ENCODE measurements at regions not wholly inside any gene's neighbourhood (a gene's known extent, or its start where the extent isn't known, plus 50 kb on each side); places are given as distances from the start of the nearest gene placed in this dataset.

DNA sequence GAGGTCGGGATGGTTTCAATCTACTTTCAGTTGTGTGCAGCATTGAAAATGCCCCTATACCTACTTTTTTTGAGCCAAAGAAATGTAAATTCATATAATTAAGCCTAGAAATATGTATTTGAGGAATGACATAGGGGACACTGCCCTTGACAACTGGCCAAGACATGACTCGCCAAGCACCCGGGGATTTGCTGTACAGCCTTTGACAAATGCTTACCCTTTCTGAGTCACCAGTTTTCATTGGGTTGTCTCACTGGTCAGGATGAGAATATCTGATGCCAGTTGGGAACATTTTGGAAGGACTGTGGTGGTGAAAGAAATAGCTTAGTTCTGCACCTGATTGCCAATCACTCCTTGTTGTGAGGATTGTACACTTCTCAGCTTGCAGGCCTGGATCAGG is 166.8 kb upstream of the HABP2 start:
- no peaks in the 10 kb centered on the region for H3K9me3 ChIP-seq (ENCODE audit: control insufficient read depth in 2 of 2, insufficient read depth in 1 of 2, low read length in 1 of 2)
- H3K36me3 ChIP-seq (ENCODE audit: control insufficient read depth in 2 of 2, insufficient read depth in 2 of 2, low read length in 1 of 2) = no peaks in the 10 kb centered on the region
- H3K27me3 ChIP-seq (ENCODE audit: control insufficient read depth in 2 of 2, insufficient read depth in 1 of 2, low read length in 1 of 2) = no peaks in the 10 kb centered on the region
- H3K27ac ChIP-seq (ENCODE audit: low read depth in 1 of 2, low read length in 1 of 2) = no peak overlapping the region
- no peak overlapping the region for H3K4me3 ChIP-seq (ENCODE audit: low read length in 2 of 2)
- WGBS = 87% methylated on average over 3 of the region's 3 CpGs
- H3K4me1 ChIP-seq (ENCODE audit: control insufficient read depth in 2 of 2, insufficient read depth in 2 of 2, low read length in 2 of 2) = peaks cover 23 to 32% of the 10 kb centered on the region in 2 donors
- DNase-seq (ENCODE audit: low read depth in 6 of 9, low spot score in 9 of 9) = no peak

DNA sequence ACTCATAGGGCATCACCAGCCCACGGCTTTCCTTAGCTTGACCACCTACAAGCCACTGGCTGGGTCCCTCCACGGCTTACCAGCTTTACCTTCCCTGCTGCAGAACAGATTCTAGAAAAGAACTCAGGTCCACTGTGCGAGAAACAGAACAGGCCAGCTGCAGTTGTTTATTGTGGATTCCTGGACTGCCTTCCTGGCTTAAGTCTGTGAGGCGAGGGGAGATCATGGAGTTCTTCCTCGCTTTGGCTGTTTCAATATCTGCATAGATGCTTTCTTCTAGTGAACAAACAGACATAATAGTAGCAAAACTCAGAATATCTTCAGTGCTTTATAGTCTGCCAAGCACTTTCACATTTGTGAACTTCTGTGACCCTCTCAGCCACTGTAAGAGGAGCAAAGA is 162.9 kb upstream of the HABP2 start:
- WGBS = 97% methylated on average over 5 of the region's 5 CpGs
- no peaks in the 10 kb centered on the region for H3K9me3 ChIP-seq (ENCODE audit: control insufficient read depth in 2 of 2, insufficient read depth in 1 of 2, low read length in 1 of 2)
- H3K36me3 ChIP-seq (ENCODE audit: control insufficient read depth in 2 of 2, insufficient read depth in 2 of 2, low read length in 1 of 2) = no peaks in the 10 kb centered on the region
- no peak for DNase-seq (ENCODE audit: low read depth in 6 of 9, low spot score in 9 of 9)
- H3K27me3 ChIP-seq (ENCODE audit: control insufficient read depth in 2 of 2, insufficient read depth in 1 of 2, low read length in 1 of 2) = no peaks in the 10 kb centered on the region
- peaks cover 4 to 11% of the 10 kb centered on the region in 2 donors for H3K4me1 ChIP-seq (ENCODE audit: control insufficient read depth in 2 of 2, insufficient read depth in 2 of 2, low read length in 2 of 2)
- H3K27ac ChIP-seq (ENCODE audit: low read depth in 1 of 2, low read length in 1 of 2) = no peak overlapping the region
- no peak overlapping the region for H3K4me3 ChIP-seq (ENCODE audit: low read length in 2 of 2)

DNA sequence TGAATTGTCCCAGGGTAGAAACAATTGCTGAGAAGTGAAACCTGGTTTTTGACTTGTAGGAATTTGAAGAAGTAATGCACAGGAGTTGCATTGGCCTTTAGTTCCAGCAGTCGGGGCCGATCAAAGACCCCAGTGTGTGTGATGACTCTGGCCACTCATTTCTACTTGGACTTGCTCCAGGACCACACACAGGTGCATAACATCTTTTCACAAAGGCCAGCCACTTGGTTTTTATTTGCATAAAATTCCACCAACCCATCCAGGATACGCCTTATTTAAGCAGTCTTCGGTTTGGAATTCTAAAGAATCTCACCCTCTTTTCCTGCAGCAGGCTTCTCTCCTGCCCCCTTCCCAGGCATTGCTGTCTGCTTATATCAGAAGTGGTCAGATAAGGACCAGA is 162.0 kb upstream of the HABP2 start:
- Histone ChIP-seq H3K27me3 (ENCODE audit: control insufficient read depth in 2 of 2, insufficient read depth in 1 of 2, low read length in 1 of 2) (no peaks in the 10 kb centered on the region), H3K36me3 (ENCODE audit: control insufficient read depth in 2 of 2, insufficient read depth in 2 of 2, low read length in 1 of 2) (no peaks in the 10 kb centered on the region), H3K9me3 (ENCODE audit: control insufficient read depth in 2 of 2, insufficient read depth in 1 of 2, low read length in 1 of 2) (no peaks in the 10 kb centered on the region), H3K4me1 (ENCODE audit: control insufficient read depth in 2 of 2, insufficient read depth in 2 of 2, low read length in 2 of 2) (peaks cover 0 to 2% of the 10 kb centered on the region in 2 donors), H3K27ac (ENCODE audit: low read depth in 1 of 2, low read length in 1 of 2) (no peak overlapping the region), H3K4me3 (ENCODE audit: low read length in 2 of 2) (no peak overlapping the region)
- 98% methylated on average over 4 of the region's 4 CpGs for WGBS
- DNase-seq (ENCODE audit: low read depth in 6 of 9, low spot score in 9 of 9) = no peak

DNA sequence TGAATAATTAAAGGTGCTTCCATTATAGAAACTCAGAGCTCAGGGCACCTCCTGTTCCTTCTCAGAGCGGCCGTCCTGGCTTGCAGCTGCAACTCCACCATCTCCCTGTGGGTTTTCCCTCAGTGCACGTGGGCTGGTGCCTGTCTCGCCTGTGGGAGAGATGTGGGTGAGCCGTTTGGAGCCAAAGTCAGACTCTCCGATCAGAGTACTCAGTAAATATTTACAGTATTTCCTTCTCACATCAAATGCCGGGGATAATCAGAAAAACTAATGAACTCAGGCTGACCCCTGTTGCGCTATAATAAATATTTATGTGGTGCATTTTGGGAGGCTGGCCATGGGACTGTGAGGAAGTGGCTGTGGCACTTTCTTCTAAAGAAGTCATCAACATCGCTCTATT is 155.8 kb upstream of the HABP2 start:
- DNase-seq (ENCODE audit: low read depth in 6 of 9, low spot score in 9 of 9) = no peak
- WGBS = 94% methylated on average over 9 of the region's 9 CpGs

DNA sequence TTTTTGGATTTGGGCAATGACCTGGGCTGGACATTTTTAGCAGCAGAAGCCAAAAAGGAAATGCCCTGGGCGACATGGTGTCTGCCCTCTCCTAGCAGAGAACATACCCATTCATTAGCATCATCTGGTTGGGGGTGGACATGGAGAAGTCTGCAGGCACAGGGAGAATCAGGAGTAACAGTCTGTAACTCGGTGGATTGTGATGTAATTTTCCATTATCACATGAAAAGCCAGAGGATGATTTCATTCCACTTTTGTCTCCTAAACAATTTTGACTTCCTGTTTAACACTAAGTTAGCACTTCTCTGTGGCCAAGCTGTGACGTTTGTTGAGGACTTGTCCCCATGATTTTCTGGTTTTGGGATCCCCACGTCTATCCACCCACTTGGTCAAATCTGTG is 153.8 kb upstream of the HABP2 start:
- no peaks in the 10 kb centered on the region for H3K4me1 ChIP-seq (ENCODE audit: control insufficient read depth in 2 of 2, insufficient read depth in 2 of 2, low read length in 2 of 2)
- no peak overlapping the region for H3K4me3 ChIP-seq (ENCODE audit: low read length in 2 of 2)
- H3K27ac ChIP-seq (ENCODE audit: low read depth in 1 of 2, low read length in 1 of 2) = no peak overlapping the region
- WGBS = 89% methylated on average over 4 of the region's 4 CpGs
- H3K36me3 ChIP-seq (ENCODE audit: control insufficient read depth in 2 of 2, insufficient read depth in 2 of 2, low read length in 1 of 2) = no peaks in the 10 kb centered on the region
- no peaks in the 10 kb centered on the region for H3K9me3 ChIP-seq (ENCODE audit: control insufficient read depth in 2 of 2, insufficient read depth in 1 of 2, low read length in 1 of 2)
- H3K27me3 ChIP-seq (ENCODE audit: control insufficient read depth in 2 of 2, insufficient read depth in 1 of 2, low read length in 1 of 2) = no peaks in the 10 kb centered on the region
- no peak for DNase-seq (ENCODE audit: low read depth in 6 of 9, low spot score in 9 of 9)

More for the DNA sequence above, 155.8 kb upstream of the HABP2 start:
- no peaks in the 10 kb centered on the region for H3K9me3 ChIP-seq (ENCODE audit: control insufficient read depth in 2 of 2, insufficient read depth in 1 of 2, low read length in 1 of 2)
- no peak overlapping the region for H3K4me3 ChIP-seq (ENCODE audit: low read length in 2 of 2)
- no peak overlapping the region for H3K27ac ChIP-seq (ENCODE audit: low read depth in 1 of 2, low read length in 1 of 2)
- H3K4me1 ChIP-seq (ENCODE audit: control insufficient read depth in 2 of 2, insufficient read depth in 2 of 2, low read length in 2 of 2) = no peaks in the 10 kb centered on the region
- H3K27me3 ChIP-seq (ENCODE audit: control insufficient read depth in 2 of 2, insufficient read depth in 1 of 2, low read length in 1 of 2) = no peaks in the 10 kb centered on the region
- H3K36me3 ChIP-seq (ENCODE audit: control insufficient read depth in 2 of 2, insufficient read depth in 2 of 2, low read length in 1 of 2) = no peaks in the 10 kb centered on the region

DNA sequence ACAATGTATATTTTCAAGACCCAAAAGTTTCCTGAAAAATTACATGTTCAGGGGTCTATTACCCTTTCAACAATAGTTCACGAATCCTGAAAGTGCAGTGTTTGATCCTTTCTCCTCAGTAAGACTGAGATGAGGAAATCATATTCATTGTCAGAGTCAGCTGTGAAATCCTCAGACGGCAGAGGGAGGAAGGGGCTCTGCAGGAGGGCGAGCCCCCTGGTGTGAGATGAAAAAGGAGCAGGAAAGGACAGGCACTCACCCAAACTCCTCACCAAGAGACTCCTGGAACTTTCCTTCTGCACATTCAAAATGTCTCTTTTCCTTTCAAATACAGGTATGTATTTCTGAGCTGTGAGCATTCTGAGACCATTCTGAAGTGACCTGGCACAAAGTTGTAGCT is 150.3 kb upstream of the HABP2 start:
- Histone ChIP-seq H3K4me3 (ENCODE audit: low read length in 2 of 2) (no peak overlapping the region), H3K27me3 (ENCODE audit: control insufficient read depth in 2 of 2, insufficient read depth in 1 of 2, low read length in 1 of 2) (no peaks in the 10 kb centered on the region), H3K9me3 (ENCODE audit: control insufficient read depth in 2 of 2, insufficient read depth in 1 of 2, low read length in 1 of 2) (no peaks in the 10 kb centered on the region), H3K27ac (ENCODE audit: low read depth in 1 of 2, low read length in 1 of 2) (no peak overlapping the region), H3K4me1 (ENCODE audit: control insufficient read depth in 2 of 2, insufficient read depth in 2 of 2, low read length in 2 of 2) (no peaks in the 10 kb centered on the region), H3K36me3 (ENCODE audit: control insufficient read depth in 2 of 2, insufficient read depth in 2 of 2, low read length in 1 of 2) (no peaks in the 10 kb centered on the region)
- DNase-seq (ENCODE audit: low read depth in 6 of 9, low spot score in 9 of 9) = no peak
- 62% methylated on average over 3 of the region's 3 CpGs for WGBS

DNA sequence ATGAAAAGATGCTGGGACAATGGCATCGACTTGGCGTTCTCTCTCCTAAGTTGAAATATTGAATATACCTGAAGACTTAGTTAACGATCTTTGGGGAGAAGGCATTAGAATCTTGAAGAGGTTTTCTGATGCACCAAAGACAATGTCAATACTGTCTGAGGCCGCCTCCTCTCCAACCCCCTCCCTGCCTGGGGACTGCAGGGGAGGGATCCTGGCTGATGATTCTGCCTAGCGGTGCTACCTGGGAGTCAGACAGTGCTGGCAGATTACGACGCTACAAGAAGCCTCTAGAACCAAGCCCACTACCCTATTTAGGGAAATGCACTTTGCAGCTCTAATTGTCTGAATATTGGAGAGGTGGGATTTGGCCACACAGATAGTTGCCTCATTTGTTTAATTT is 145.6 kb upstream of the HABP2 start:
- no peak for DNase-seq (ENCODE audit: low read depth in 6 of 9, low spot score in 9 of 9)
- Histone ChIP-seq H3K4me3 (ENCODE audit: low read length in 2 of 2) (no peak overlapping the region), H3K27me3 (ENCODE audit: control insufficient read depth in 2 of 2, insufficient read depth in 1 of 2, low read length in 1 of 2) (no peaks in the 10 kb centered on the region), H3K9me3 (ENCODE audit: control insufficient read depth in 2 of 2, insufficient read depth in 1 of 2, low read length in 1 of 2) (no peaks in the 10 kb centered on the region), H3K36me3 (ENCODE audit: control insufficient read depth in 2 of 2, insufficient read depth in 2 of 2, low read length in 1 of 2) (no peaks in the 10 kb centered on the region), H3K4me1 (ENCODE audit: control insufficient read depth in 2 of 2, insufficient read depth in 2 of 2, low read length in 2 of 2) (no peaks in the 10 kb centered on the region), H3K27ac (ENCODE audit: low read depth in 1 of 2, low read length in 1 of 2) (no peak overlapping the region)
- WGBS = 86% methylated on average over 7 of the region's 7 CpGs

DNA sequence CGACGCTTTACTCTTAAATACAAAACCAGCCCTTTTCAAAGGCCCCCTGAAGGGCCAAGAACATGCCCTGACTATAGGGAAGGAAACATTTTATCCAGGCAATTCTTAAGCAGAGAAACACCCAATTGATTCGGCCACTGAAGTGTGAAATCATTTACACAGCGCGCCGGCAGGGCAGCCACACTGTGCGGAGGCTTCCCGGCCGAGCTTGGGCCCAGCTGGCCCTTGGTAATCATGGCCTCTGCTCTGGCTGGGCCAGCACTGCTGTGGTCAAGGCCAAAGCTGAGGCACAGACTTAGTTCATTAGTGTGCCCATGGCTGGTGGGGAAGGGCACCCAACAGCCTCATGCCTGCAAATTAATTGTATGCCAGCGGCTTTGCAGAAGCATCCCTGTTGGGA is 143.7 kb upstream of the HABP2 start:
- Histone ChIP-seq H3K9me3 (ENCODE audit: control insufficient read depth in 2 of 2, insufficient read depth in 1 of 2, low read length in 1 of 2) (no peaks in the 10 kb centered on the region), H3K4me1 (ENCODE audit: control insufficient read depth in 2 of 2, insufficient read depth in 2 of 2, low read length in 2 of 2) (no peaks in the 10 kb centered on the region), H3K4me3 (ENCODE audit: low read length in 2 of 2) (no peak overlapping the region), H3K27me3 (ENCODE audit: control insufficient read depth in 2 of 2, insufficient read depth in 1 of 2, low read length in 1 of 2) (no peaks in the 10 kb centered on the region), H3K27ac (ENCODE audit: low read depth in 1 of 2, low read length in 1 of 2) (no peak overlapping the region), H3K36me3 (ENCODE audit: control insufficient read depth in 2 of 2, insufficient read depth in 2 of 2, low read length in 1 of 2) (no peaks in the 10 kb centered on the region)
- 98% methylated on average over 10 of the region's 10 CpGs for WGBS
- DNase-seq (ENCODE audit: low read depth in 6 of 9, low spot score in 9 of 9) = no peak

DNA sequence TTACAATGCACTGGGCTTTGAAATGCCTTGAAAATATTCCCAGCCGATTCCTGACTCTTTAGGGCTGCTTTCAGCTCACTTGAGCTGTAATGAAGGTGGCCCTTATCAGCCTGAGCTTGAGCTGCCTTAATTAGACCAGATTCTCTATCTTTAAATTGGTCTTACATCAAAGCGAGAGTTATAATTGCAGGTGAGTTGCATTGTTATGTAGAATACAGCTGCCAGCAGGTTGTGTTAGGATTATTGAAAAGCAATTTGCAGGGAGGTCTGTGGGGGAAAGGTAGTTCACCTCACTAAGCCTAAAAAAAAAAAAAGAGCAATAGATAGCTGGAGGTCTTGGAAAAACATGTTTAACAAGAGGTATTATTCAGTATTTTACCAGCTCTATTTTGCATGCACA is 142.2 kb upstream of the HABP2 start:
- no peaks in the 10 kb centered on the region for H3K27me3 ChIP-seq (ENCODE audit: control insufficient read depth in 2 of 2, insufficient read depth in 1 of 2, low read length in 1 of 2)
- no peak for DNase-seq (ENCODE audit: low read depth in 6 of 9, low spot score in 9 of 9)
- no peaks in the 10 kb centered on the region for H3K36me3 ChIP-seq (ENCODE audit: control insufficient read depth in 2 of 2, insufficient read depth in 2 of 2, low read length in 1 of 2)
- 94% methylated on average over 2 of the region's 2 CpGs for WGBS
- H3K4me1 ChIP-seq (ENCODE audit: control insufficient read depth in 2 of 2, insufficient read depth in 2 of 2, low read length in 2 of 2) = no peaks in the 10 kb centered on the region
- no peaks in the 10 kb centered on the region for H3K9me3 ChIP-seq (ENCODE audit: control insufficient read depth in 2 of 2, insufficient read depth in 1 of 2, low read length in 1 of 2)
- H3K4me3 ChIP-seq (ENCODE audit: low read length in 2 of 2) = no peak overlapping the region
- no peak overlapping the region for H3K27ac ChIP-seq (ENCODE audit: low read depth in 1 of 2, low read length in 1 of 2)

DNA sequence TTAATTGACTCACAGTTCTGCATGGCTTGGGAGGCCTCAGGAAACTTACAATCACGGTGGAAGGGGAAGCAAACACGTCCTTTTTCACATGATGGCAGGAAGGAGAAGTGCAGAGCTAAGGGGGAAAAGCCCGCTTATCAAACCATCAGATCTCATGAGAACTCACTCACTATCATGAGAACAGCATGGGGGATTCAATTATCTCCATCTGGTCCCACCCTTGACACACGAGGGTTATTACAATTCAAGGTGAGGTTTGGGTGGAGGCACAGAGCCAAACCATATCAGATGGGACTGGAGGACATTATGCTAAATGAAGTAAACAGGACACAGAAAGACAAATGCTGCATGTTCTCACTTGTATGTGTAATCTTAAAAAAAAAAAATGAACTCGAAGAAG is 141.4 kb upstream of the HABP2 start:
- H3K27me3 ChIP-seq (ENCODE audit: control insufficient read depth in 2 of 2, insufficient read depth in 1 of 2, low read length in 1 of 2) = no peaks in the 10 kb centered on the region
- no peaks in the 10 kb centered on the region for H3K9me3 ChIP-seq (ENCODE audit: control insufficient read depth in 2 of 2, insufficient read depth in 1 of 2, low read length in 1 of 2)
- no peaks in the 10 kb centered on the region for H3K4me1 ChIP-seq (ENCODE audit: control insufficient read depth in 2 of 2, insufficient read depth in 2 of 2, low read length in 2 of 2)
- no peaks in the 10 kb centered on the region for H3K36me3 ChIP-seq (ENCODE audit: control insufficient read depth in 2 of 2, insufficient read depth in 2 of 2, low read length in 1 of 2)
- no peak for DNase-seq (ENCODE audit: low read depth in 6 of 9, low spot score in 9 of 9)
- 32% methylated on average over 5 of the region's 5 CpGs for WGBS
- H3K4me3 ChIP-seq (ENCODE audit: low read length in 2 of 2) = no peak overlapping the region
- H3K27ac ChIP-seq (ENCODE audit: low read depth in 1 of 2, low read length in 1 of 2) = no peak overlapping the region
